IPS-NIHi11 (cell line): ENCODE measurements at regions not wholly inside any gene's neighbourhood (a gene's known extent, or its start where the extent isn't known, plus 50 kb on each side); places are given as distances from the start of the nearest gene placed in this dataset.

Experiments used
- DNase-seq: peaks from one replicate; pipeline ENCODE4 v3.0.0; 2012; ENCODE audit warnings: mixed read lengths, low spot score

DNA sequence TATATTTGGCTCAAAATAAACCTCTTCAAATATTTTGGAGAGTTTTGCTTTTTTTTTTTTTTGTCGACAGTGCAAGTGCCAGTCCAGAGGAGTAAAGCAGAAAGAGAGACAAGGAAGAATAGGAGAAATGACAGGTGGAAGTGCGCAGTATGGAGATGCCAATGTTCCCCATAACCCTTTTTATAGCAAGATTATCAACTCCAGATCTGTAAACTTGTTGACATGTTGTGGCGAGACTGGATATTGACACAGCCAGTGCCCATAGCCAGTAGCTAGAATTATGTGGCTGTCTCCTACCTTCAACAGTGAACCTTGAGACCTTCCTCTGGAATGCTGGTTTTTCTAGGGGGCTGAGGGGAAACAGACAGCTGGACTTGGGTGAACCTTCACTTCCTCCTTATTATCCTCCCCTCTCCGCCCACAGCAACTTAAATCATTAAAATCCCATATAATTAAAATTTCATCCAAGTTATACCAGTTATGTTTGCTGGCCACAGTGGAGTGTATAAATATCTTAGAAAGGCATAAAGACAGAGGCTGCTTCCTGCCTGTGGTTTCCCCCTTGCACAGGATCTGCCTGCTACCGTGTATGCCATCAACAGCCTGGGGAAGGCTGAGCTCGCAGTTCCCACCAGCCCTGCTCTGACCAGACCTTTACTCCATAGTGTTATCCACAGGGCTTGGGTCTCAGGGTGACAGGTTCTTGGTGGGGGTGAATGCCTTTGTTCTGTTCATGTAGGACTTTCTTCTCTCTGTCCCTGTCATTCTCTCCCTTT, 112.3 kb upstream of the ANKH start:
- DNase-seq: no peak

DNA sequence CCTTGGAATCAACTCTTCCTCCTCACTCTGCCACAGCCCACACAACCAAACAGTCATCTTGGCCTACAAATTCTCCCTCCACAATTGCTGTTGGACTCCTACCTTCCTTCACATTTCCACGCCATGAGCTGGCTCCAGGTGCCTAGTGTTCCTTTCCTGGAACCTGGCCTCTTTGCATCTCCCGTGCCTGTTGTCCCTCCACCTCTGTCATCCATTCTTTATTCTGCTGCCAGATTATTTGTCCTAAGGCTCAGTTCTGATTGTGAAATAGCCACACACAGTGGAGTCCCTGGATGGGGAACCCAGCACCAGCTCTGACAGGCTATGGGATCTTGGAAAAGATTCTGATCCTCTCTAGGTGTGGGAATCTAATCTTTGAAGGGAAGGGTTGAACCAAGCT, 109.1 kb upstream of the ANKH start:
- DNase-seq: no peak

DNA sequence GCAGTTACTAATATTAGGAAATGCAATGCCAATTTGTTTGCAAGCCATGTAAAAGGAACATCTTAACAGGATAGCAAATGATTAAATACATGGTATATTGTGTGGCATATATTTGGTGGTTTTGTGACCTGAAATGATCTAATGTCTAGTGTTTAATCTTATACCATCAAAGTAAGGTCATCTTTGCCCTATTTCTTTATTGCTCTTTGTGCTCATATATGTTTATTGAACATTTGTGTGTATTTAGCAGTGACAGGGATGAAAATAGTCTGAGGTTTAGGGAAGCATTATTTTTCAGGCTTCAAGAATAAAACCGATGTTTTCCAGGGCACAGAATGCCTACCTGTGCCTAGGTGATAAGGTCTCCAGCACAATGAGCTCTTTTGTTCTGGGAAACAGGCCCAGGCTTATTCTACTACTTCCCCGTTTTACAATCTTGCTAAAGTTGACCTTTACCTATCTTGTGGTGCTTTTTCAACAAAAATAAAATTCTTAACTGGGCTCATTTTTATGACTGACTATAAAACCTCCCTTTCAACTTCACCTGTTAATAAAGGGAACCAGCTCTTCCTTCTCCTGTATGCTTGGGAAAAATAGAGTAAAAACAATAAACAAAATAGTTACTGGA, 105.6 kb upstream of the ANKH start:
- no peak for DNase-seq

DNA sequence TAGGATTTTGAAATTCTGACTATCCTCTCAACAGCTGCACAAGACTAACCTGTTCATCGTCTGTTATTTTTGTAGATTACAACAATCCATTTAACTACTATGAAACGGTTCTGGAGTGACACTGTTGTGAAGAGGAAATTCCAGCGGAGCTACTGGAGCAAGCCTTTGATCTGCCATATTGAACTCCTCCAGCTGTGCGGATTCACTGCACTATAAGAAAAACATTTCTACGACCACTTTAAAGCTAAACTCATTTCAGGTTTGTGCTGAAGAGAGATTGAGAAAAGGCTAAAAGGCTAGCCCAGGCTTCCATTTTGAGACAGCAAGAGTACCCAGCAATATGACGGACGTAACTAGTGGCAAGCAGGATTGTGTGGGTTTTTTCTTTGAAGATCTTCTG, 104.9 kb upstream of the ANKH start:
- DNase-seq: no peak

DNA sequence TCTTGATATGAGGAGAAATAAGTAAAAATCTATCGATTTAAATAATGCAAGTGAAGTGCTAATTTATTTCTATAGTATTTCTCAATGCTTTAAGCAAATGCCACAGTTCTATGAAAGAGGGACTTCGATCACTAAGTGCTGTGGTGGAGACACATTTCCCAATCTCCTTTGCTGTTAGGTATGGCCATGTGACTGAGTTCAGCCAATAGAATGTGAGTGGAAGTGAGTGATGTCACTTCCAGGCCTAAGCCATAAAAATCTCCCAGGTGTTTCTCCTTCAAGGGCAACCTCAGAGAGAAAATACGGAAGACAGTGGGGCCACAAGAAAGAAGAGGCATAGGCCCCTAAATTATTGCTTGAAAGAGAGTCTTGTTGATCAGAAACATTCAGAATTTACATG, 100.3 kb upstream of the ANKH start:
- DNase-seq: no peak

DNA sequence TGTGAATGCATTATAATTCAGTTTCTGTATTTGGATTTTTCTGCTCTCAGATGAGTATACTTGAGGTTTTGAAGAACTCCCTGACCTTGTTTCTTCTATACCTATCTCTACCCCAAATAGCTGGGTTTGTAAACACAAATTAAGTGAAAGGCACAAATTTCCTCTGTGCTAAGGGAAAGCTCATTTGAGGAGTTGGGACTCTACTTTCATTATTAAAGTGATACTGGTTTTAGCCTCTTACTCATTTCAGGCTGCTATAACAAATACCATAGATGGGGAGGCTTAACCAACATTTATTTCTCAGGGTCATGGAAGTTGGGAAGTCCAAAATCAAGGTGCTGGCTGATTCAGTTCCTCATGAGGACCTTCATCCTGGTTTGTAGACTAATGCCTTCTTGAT, 97.2 kb upstream of the ANKH start:
- DNase-seq: no peak

DNA sequence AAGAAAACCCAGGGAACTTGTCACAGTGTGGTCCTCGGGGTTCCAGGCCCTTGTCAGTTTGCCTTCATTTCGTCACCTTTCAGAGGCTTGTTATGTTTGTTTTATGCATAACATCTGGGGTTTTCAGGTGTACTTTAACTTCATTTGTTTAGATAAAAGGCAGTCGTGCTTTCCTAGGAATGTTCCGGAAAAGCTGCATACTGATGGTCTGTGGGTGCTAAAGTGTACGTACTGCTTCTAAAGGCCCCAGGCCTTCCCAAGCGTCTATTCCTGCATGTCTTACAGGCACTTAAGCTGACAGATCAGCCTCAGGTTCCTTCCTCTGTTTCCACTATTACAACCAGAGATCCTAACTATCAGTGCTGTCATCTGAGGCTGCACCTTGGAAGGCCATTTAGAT, 95.6 kb upstream of the ANKH start:
- DNase-seq: no peak

DNA sequence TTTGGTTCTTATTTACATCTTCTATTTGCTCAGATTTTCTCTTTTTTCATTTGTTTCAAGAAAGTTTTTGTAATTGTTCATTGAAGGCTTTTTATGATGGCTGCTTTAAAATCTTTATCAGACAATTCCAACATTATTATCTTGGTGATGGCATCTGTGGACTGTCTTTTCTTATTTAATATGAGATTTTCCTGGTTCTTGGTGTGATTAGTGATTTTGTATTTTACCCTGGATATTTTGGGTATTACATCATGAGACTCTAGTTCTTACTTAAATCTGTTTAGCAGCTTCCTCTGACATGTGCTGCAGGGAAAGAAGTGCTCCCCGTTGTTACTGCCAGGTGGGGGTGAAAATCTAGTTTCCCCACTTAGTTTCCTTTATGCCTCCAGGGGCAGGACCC, 94.2 kb upstream of the ANKH start:
- DNase-seq: no peak

DNA sequence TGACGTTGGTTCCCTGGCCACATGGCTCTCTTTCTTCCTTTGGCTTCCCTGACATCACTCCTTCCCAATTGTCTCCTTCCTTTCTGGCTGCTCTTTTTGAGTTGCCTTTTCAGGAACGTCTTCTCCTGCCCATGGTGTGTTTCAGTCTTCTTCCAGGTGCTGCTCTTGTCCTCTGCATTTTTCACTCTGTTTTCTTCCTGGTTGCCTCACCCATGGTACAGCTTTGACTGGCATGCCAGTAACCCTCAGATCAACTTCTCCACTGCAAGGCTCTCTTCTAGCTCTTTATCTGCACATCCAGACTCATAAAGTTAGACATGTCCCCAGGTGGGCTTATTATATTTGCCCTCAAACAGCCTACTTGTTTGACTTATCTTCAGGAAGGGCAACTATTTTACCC, 91.0 kb upstream of the ANKH start:
- DNase-seq: no peak

DNA sequence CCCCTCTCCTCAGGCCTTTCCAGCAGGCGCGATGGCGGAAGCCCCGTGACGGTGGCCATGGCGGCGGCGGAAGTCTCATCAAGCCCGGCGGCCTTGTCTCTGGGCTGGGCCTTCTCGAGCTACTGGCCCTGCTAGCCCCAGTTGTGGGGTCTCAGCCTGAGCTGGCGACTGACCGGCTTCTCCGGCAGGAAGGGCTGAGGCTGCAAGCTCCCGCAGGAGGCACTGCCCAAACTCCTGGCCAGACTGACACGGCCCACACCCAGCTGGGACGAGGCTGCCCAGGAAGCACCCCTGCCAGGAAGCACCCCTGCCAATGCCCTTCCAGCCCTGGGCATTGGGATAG, 88.5 kb upstream of the ANKH start:
- no peak for DNase-seq

DNA sequence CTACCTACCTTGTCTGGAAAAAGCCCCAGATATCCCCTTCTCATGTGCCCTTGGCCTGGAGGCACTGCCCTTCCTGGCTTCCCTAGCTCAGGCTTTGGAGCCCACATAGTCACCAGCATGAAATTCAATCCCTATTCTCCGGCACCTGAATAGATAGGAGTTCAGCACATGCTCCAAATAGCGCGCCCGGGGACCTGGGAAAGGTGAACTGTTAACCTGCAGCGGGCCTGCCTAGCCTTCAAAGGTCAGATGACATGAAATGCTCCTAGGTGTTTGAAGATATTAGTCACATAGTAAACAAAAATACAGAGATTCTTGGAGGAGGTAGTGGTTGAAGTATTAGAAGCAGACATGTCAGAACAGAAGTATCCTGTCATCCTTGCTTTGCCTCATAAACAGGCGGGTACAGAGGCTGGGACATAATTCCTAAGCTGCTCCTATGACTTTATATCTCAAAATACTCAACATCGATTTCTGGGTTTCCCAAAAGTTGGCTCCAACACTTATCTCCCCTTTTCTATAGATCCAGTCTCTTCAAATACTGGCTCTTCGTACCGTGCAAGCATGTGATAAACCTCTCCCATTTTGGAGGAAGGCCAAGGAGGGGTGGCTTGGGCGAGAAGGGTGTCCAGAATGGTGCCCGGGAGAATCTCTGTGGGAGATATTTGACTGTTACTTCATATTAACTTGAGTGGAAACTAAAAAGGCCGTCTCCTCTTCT, 88.0 kb upstream of the ANKH start:
- no peak for DNase-seq

DNA sequence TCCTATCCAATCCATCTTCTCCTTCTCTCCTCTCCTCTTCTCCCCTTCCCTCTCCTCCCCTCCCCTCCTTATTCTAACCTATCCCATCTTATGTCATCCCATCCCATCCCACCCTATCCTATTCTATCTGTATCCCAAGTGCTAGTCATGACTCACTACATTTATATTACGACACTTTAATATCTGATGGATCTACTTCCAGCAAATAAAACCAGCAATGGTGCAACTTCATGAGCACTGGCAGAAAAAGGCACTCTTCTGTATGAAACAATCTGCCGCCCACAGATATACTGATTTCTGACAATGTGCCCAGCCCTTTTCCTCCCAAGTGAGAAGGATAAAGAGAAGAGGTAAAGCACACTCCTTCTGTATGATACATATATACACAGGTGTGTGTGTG, 86.6 kb upstream of the ANKH start:
- no peak for DNase-seq

DNA sequence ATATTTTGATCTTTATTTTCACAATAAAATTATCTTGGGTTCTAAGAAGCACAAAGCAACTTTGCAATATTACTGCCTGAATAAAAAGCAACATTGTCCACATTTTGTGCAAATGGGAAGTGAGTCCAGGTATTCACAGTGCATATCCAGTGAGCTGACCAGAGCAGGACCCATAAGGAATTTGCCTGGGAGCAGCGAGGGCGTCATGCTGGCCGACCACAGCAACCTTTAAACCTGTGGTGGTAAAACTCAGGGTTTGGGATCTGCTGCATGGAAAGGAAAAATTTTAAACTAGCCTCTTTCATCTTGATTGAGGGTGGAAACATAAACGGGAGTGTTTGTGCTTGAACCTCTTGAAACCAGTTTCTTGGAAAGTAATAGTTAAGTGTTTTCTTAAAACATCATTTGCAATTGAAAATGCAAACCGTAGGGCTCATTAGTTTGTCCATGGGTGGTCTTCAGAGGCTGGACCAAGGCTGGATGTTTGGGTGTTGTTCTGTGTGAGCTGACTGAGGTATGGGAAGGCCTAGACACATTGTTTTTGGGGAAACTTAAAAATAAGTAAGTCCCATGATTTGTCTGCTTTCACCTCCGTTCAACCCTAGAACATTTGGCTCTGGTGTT, 85.0 kb upstream of the ANKH start:
- peak; percentile 11 for DNase-seq

DNA sequence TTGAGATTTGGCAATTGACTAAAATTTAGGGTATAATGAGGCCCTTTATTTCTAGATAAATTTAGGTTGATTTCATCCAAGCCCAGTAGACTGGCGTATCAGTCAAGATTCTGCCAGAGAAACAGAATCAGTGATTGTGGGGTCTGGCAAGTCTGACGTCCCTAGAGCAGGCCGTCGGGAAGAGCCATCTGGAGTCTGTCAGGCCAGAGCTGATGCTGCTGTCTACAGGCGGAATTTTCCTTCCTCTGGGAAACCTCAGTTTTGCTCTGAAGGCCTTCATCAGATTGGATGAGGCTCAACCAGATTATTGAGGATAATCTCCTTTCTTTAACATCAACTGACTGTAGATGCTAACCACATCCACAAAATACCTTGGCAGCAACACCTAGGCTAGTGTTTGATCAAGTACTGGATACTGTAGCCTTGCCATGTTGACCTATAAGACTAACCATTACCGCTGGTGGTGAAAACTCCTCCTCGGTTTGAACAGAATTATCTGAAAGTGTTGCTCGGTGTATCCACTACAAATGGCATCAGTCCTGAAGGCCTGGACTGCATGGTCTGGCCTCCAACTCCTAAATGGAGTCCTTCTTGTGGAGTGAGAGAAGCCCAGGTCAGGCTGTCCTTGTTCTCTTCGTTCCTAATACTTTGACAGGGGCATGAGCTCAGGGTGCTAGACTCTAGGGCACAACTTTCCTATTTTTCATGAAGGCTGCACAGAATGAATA, 83.2 kb upstream of the ANKH start:
- DNase-seq: no peak

DNA sequence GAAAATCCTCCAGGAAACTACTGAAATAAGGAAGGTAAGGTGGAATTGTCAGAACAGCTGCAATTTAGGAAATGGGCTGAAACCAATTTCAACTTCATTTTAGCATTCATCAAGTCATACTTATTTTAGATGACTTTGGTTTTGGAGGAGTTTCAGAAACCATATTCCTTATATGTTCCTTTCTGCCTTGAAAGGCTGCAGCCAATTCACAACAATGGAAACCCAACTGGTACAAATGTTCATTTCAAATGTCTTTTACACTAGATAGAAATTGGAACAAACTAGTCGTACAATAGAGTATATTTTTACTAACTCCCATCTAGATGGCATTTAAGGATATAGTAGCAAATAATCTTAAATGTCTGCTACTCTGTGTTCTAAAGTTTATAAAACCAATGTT, 82.6 kb upstream of the ANKH start:
- no peak for DNase-seq

DNA sequence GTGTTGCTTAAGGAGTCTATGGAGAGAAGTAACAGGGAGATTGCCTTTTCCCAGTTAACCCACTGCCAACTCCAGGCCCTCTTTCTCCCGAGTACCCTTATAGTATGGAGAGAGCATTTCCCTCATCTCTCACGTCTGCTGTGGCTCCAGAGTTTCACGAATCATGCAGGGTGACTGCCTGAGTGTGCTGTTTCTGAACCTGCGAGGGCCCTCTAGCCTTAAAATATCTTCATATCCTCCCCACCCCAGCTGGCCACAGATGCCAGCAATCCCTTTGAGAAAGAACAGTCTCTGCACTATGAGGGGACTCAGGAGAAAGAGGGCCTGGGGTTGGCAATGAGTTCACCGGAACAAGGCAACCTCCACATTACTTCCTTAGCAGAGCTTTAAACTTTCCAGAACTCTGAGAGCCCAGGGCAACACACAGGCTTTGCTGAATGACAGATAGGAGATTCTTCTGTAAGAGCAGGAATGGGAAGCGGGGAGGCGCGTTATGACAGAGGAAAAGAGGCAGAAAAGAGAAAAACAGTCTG, 81.6 kb upstream of the ANKH start:
- DNase-seq: no peak

DNA sequence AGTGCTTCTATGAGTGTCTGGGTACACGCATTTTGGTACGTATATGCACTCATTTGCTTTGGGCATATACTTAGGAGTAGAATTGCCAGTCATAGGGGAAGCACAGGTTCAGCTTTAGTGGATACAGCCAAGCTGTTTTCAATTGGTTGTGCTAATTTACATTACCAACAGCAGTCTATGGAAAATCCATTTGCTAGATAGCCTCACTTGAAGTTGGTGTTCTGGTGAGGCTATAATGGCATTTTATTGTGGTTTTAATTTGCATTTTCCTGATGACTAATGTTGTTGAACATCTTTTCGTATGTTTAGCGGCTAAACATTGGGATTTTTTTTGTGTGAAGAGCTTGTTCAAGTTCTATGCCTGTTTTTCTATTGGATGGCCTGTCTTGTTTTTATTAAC, 76.8 kb upstream of the ANKH start:
- DNase-seq: no peak

DNA sequence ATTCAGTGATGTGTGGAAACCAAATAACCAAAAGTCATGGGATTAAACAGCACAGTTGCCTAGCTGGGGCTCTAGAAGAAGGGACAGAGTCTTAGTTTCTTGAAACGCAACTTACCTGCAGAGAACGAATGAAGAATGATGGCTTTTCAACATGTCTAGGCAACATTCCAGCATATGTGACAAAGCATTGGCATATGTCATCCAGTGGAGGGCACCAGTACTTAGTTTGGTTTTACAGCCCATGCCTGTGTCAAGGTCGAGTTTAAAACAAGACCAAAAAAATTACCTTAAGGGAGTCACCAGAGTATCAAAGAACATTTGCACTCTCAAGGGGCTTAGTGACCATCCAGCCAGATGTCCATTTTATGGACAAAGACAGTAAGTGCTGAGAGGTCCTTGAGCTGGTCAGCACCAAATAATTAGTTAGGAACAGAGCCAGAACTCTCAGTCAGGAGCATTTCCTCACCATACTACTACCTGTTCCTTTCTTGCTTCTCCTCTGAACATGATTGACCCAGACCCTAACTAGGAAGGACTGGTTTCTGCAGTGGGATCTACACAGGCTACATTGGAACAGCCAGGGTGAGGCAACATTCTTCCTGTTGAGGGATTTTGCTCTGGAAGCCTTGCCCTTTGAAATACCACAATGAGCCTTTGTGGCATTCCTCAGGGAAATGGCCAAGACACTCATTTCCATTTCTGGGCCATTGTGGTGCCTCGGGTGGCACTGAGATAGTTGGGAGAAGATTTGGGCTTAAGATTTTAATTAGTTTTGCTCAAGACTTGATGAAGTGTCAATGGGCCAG, 75.4 kb upstream of the ANKH start:
- DNase-seq: peak; percentile 50

DNA sequence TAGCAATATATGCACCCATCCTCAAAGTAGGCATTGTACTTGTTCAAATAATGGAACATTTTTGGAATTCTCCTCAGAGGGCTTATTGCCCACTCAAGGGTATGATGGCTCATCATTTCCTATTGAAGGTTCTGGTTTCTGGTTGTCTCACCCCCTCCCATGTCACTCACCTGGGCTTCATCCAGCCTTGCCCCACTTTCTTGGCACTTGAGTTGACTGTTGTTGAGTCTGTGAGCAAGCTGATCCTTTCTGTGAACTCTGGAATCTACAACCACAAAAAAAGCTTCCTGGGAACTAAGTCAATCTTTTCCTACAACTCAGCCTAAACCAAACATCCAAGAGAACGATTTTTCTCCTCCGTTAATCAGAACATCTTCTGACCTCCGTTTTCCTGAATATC, 73.9 kb upstream of the ANKH start:
- DNase-seq: no peak

DNA sequence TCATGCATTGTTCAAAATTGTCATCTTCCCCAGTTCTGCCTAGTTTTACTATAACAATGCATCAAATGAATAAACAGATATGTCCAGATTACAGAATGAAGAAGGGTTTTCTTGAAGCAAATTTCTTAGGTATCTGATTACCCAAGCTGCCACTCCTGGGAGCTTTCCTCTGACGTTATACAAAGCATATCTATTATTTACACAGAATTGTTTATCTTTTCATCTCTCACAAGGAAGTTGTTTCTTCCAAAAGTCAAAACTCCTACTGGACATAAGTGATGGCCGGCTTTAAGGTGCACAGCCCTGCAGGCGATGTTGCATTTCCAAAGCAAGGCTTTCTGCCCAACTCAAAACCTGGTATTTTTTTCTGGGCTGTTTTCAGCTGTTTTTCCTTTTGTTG, 73.4 kb upstream of the ANKH start:
- DNase-seq: no peak

DNA sequence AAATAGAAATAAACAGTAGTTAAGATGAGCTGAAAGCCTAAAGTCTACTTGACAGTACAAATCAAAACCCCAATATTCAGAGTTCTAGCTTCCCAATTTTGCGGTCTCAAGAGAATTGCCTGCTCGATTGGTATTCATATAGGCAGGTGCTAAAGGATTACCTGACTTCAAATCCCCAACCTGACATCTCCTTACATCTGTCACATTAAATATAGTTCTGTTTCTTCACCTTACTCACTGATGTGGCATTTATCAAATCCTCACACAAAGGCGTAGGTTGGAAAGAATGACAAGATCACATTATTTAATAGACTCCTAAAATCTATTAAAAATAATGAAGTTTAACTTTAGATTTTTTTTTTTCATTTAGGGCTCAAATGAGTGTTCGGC, 72.8 kb upstream of the ANKH start:
- DNase-seq: no peak
